ENCODE measurements at regions not wholly inside any gene's neighbourhood (a gene's known extent, or its start where the extent isn't known, plus 50 kb on each side); places are given as distances from the start of the nearest gene placed in this dataset.

DNA sequence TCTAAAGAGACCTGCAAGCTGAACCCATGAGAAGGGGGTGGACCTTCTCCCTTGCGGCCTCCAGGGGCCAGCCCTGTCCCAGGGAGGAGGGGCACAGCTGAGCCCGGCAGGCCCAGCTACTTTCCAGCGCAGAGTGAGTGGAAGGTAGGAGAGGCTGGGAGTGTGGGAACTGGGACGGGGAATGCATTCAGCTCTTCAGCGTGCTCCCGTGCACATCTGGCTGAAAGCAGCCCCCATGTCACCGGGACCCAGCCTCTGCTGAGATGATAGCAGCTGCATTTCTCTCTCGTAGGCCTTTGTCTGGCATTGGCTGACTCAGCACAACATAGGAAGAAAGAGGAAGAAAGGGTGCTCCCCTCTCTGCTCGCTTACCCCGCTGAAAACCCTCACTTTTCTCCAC is 951.5 kb downstream of the TBC1D22A start:
- no peaks in the 10 kb centered on the region for H3K27me3 ChIP-seq (ENCODE audit: low read length)
- intact Hi-C loops (cut with micrococcal nuclease): no loop called here
- no peaks in the 10 kb centered on the region for H3K9me2 ChIP-seq (replicated peaks; ENCODE audit: low read length)
- H4K20me1 ChIP-seq (ENCODE audit: low read length): no peaks in the 10 kb centered on the region
- H3K79me2 ChIP-seq (ENCODE audit: low read length): no peaks in the 10 kb centered on the region
- H3K9ac ChIP-seq (ENCODE audit: low read length): no peak overlapping the region
- H2AFZ ChIP-seq (ENCODE audit: low read length): no peak overlapping the region
- ATAC-seq (no peak), DNase-seq (no peak)
- ChIA-PET POLR2A (ENCODE audit: unreplicated experiment) (no interaction called here), CTCF (no interaction called here)
- H3K36me3 ChIP-seq (ENCODE audit: low read depth, low read length): no peaks in the 10 kb centered on the region
- H3F3A ChIP-seq (ENCODE audit: low read length, unreplicated experiment): no peaks in the 10 kb centered on the region
- BruUV-seq (replicated peaks): no TSS peak
- H3K27ac ChIP-seq (ENCODE audit: low read length): no peak overlapping the region
- H3K4me3 ChIP-seq (ENCODE audit: low read length): no peak overlapping the region
- TF ChIP-seq EZH2 (IDR thresholded peaks at IDR 0.05; ENCODE audit: low read length, unreplicated experiment) (no peak), EZH2phosphoT487 (IDR thresholded peaks at IDR 0.05; ENCODE audit: borderline replicate concordance, low read length) (no peak), CTCF (conservative IDR thresholded peaks at IDR 0.05; ENCODE audit: low read depth, low read length) (no peak)
- H3K9me3 ChIP-seq (ENCODE audit: low read length): no peaks in the 10 kb centered on the region
- H3K4me1 ChIP-seq (ENCODE audit: insufficient read depth, low read length): no peaks in the 10 kb centered on the region
- no peak overlapping the region for H3K4me2 ChIP-seq (ENCODE audit: low read length)

GRCh38 chr22:47710135-47710534 is 947.7 kb downstream of the TBC1D22A start:
- Histone ChIP-seq H3K4me2 (ENCODE audit: low read length) (no peak overlapping the region), H3F3A (ENCODE audit: low read length, unreplicated experiment) (no peaks in the 10 kb centered on the region), H3K9ac (ENCODE audit: low read length) (no peak overlapping the region), H3K27me3 (ENCODE audit: low read length) (no peaks in the 10 kb centered on the region), H3K27ac (ENCODE audit: low read length) (no peak overlapping the region), H3K4me1 (ENCODE audit: insufficient read depth, low read length) (no peaks in the 10 kb centered on the region), H3K79me2 (ENCODE audit: low read length) (no peaks in the 10 kb centered on the region), H3K36me3 (ENCODE audit: low read depth, low read length) (no peaks in the 10 kb centered on the region), H3K9me2 (replicated peaks; ENCODE audit: low read length) (no peaks in the 10 kb centered on the region), H3K9me3 (ENCODE audit: low read length) (no peaks in the 10 kb centered on the region), H2AFZ (ENCODE audit: low read length) (no peak overlapping the region), H4K20me1 (ENCODE audit: low read length) (no peaks in the 10 kb centered on the region), H3K4me3 (ENCODE audit: low read length) (no peak overlapping the region)
- intact Hi-C loops (cut with micrococcal nuclease): no loop called here
- DNase-seq: no peak
- no peak for TF ChIP-seq CTCF (conservative IDR thresholded peaks at IDR 0.05; ENCODE audit: low read depth, low read length)
- no peak for TF ChIP-seq EZH2 (IDR thresholded peaks at IDR 0.05; ENCODE audit: low read length, unreplicated experiment)
- TF ChIP-seq EZH2phosphoT487 (IDR thresholded peaks at IDR 0.05; ENCODE audit: borderline replicate concordance, low read length): no peak
- POLR2A ChIA-PET (ENCODE audit: unreplicated experiment): no interaction called here
- CTCF ChIA-PET: no interaction called here
- BruUV-seq (replicated peaks): no TSS peak
- no peak for ATAC-seq

DNA sequence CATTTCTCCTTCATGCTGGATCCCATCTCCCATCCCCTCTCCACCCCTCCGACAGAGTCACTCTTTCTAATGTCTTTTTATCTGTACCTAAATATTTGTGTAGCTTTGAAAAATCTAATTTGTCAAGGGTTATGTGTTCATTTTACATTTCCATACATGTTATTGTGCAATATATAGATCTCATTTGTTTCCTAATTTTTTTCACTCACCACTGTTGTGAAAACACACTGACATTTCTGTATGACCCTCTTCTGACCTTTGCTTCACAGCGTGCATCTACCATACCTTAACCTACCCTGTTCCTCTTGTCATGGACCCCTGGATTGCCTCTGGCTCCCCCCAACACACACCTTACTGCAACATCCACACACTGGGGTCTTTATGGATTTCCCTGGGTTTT is 942.9 kb downstream of the TBC1D22A start:
- no peak for ATAC-seq
- H3K27me3 ChIP-seq (ENCODE audit: low read length): no peaks in the 10 kb centered on the region
- no peak overlapping the region for H3K9ac ChIP-seq (ENCODE audit: low read length)
- H3K9me2 ChIP-seq (replicated peaks; ENCODE audit: low read length): no peaks in the 10 kb centered on the region
- no peak overlapping the region for H3K4me3 ChIP-seq (ENCODE audit: low read length)
- H3K4me1 ChIP-seq (ENCODE audit: insufficient read depth, low read length): no peaks in the 10 kb centered on the region
- H3K36me3 ChIP-seq (ENCODE audit: low read depth, low read length): peaks cover 7% of the 10 kb centered on the region; the same call in 1 of the 2 replicates
- ChIA-PET CTCF (no interaction called here), POLR2A (ENCODE audit: unreplicated experiment) (no interaction called here)
- H3K4me2 ChIP-seq (ENCODE audit: low read length): no peak overlapping the region
- H3K9me3 ChIP-seq (ENCODE audit: low read length): no peaks in the 10 kb centered on the region
- DNase-seq: no peak
- TF ChIP-seq CTCF (conservative IDR thresholded peaks at IDR 0.05; ENCODE audit: low read depth, low read length): no peak
- no peak for TF ChIP-seq EZH2phosphoT487 (IDR thresholded peaks at IDR 0.05; ENCODE audit: borderline replicate concordance, low read length)
- no peak for TF ChIP-seq EZH2 (IDR thresholded peaks at IDR 0.05; ENCODE audit: low read length, unreplicated experiment)
- H4K20me1 ChIP-seq (ENCODE audit: low read length): no peaks in the 10 kb centered on the region
- H2AFZ ChIP-seq (ENCODE audit: low read length): no peak overlapping the region
- H3K27ac ChIP-seq (ENCODE audit: low read length): no peak overlapping the region
- intact Hi-C loops (cut with micrococcal nuclease): no loop called here
- TSS peak; percentile 12 for BruUV-seq (replicated peaks)
- H3K79me2 ChIP-seq (ENCODE audit: low read length): no peaks in the 10 kb centered on the region
- no peaks in the 10 kb centered on the region for H3F3A ChIP-seq (ENCODE audit: low read length, unreplicated experiment)

All from PC-3 (cell line).